Sigmoid colon (tissue), 4 donors: ENCODE measurements at regions not wholly inside any gene's neighbourhood (a gene's known extent, or its start where the extent isn't known, plus 50 kb on each side); places are given as distances from the start of the nearest gene placed in this dataset.
"Not testable (repeated sequence)": the region's sequence is repeated elsewhere in the genome, so short reads cannot be mapped to it uniquely, and the experiment has no call there.

ENCODE experiments used
- CTCF ChIP-seq, 4 experiments: fragments of 450-650 bp in 3 of 4; fragments of 200-600 bp in 1 of 4; IDR thresholded peaks; one replicate each; pipeline ENCODE4 v1.5.1; 2016 to 2019; ENCODE audit warnings: antibody characterized with exemption in 4 of 4, mild to moderate bottlenecking in 3 of 4, moderate library complexity in 2 of 4
- POLR2A ChIP-seq, 2 donors: fragments of 450-650 bp; IDR thresholded peaks; one replicate each; pipeline ENCODE4 v1.6.1; 2016; ENCODE audit warnings: antibody characterized with exemption in 2 of 2, mild to moderate bottlenecking in 2 of 2, moderate library complexity in 2 of 2
- POLR2AphosphoS5 ChIP-seq, 4 donors: sonication (generic); formaldehyde crosslinking; IDR thresholded peaks; one replicate each; pipeline ENCODE4 v1.6.1; 2017; ENCODE audit warnings: antibody characterized with exemption in 4 of 4

GRCh38 chr2:90295036-90295750 is 1603.7 kb downstream of the RPIA start:
- not testable (repeated sequence) for TF ChIP-seq CTCF, POLR2A, POLR2AphosphoS5 (IDR thresholded peaks at IDR 0.05)
